ENCODE measurements at regions not wholly inside any gene's neighbourhood (a gene's known extent, or its start where the extent isn't known, plus 50 kb on each side); places are given as distances from the start of the nearest gene placed in this dataset.

GRCh38 chr10:64501807-64502206 lies 980.6 kb downstream of the REEP3 start:
- DNase-seq (ENCODE audit: low read depth), result no peak
- Histone ChIP-seq H3K4me3 (ENCODE audit: low read depth, low read length) (no peak overlapping the region), H3K36me3 (ENCODE audit: control insufficient read depth, insufficient read depth, low read length) (no peaks in the 10 kb centered on the region), H3K27me3 (ENCODE audit: control insufficient read depth, insufficient read depth, low read length) (no peaks in the 10 kb centered on the region)
- FAIRE-seq, result no peak
- TF ChIP-seq, protein P1, sequence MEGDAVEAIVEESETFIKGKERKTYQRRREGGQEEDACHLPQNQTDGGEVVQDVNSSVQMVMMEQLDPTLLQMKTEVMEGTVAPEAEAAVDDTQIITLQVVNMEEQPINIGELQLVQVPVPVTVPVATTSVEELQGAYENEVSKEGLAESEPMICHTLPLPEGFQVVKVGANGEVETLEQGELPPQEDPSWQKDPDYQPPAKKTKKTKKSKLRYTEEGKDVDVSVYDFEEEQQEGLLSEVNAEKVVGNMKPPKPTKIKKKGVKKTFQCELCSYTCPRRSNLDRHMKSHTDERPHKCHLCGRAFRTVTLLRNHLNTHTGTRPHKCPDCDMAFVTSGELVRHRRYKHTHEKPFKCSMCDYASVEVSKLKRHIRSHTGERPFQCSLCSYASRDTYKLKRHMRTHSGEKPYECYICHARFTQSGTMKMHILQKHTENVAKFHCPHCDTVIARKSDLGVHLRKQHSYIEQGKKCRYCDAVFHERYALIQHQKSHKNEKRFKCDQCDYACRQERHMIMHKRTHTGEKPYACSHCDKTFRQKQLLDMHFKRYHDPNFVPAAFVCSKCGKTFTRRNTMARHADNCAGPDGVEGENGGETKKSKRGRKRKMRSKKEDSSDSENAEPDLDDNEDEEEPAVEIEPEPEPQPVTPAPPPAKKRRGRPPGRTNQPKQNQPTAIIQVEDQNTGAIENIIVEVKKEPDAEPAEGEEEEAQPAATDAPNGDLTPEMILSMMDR (IDR thresholded peaks at IDR 0.05; ENCODE audit: insufficient read depth, low read length, severe bottlenecking), result no peak

DNA sequence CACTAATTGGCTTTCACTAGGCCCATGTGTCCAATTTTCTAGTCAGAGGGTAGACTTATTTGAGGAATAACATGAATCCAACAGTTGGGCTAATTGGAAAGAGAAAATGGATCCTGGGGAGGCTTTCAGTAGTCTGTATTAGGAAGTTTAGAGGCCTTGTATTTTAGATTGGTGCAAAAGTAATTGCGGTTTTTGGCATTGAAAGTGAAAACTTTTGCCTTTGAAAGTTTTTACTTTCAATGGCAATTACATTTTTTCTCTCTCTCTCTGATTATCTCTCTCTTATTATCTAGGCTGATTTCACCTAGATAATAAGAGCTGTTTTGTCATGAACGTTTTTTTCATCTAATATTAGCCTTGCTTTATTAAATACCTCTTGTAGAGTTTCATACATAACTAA lies 981.7 kb downstream of the REEP3 start:
- DNase-seq (ENCODE audit: low read depth) (no peak), FAIRE-seq (no peak)
- TF ChIP-seq, protein P1 (IDR thresholded peaks at IDR 0.05; ENCODE audit: insufficient read depth, low read length, severe bottlenecking), result no peak
- Histone ChIP-seq H3K27me3 (ENCODE audit: control insufficient read depth, insufficient read depth, low read length) (no peaks in the 10 kb centered on the region), H3K36me3 (ENCODE audit: control insufficient read depth, insufficient read depth, low read length) (no peaks in the 10 kb centered on the region), H3K4me3 (ENCODE audit: low read depth, low read length) (no peak overlapping the region)

- Histone ChIP-seq H3K4me3 (ENCODE audit: low read depth, low read length) (no peak overlapping the region), H3K36me3 (ENCODE audit: control insufficient read depth, insufficient read depth, low read length) (no peaks in the 10 kb centered on the region), H3K27me3 (ENCODE audit: control insufficient read depth, insufficient read depth, low read length) (no peaks in the 10 kb centered on the region)
- FAIRE-seq, result no peak
- TF ChIP-seq, protein P1 (IDR thresholded peaks at IDR 0.05; ENCODE audit: insufficient read depth, low read length, severe bottlenecking), result no peak
- DNase-seq (ENCODE audit: low read depth), result no peak
Measured at GRCh38 chr10:64503429-64503828, 982.2 kb downstream of the REEP3 start.

DNA sequence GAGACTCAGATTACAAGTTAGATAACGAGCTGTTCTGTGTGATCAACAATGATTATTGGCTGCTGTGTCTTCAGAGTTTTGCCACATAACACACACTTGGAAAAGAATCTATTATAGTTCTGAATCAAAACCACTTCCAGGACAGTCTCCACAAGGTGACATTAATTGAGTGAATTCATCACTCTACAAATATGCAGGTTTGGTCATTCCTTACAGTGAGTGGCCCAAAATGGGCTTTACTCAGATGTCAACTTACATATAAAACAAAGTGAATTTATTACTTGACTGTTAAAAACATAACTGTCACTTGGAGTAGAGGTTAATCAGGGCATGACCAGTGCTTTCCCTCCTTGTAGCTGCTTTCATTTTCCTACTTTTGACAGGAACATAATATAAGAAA lies 984.3 kb downstream of the REEP3 start:
- no peaks in the 10 kb centered on the region for H3K36me3 ChIP-seq (ENCODE audit: control insufficient read depth, insufficient read depth, low read length)
- DNase-seq (ENCODE audit: low read depth), result no peak
- no peaks in the 10 kb centered on the region for H3K27me3 ChIP-seq (ENCODE audit: control insufficient read depth, insufficient read depth, low read length)
- no peak overlapping the region for H3K4me3 ChIP-seq (ENCODE audit: low read depth, low read length)
- no peak for FAIRE-seq
- TF ChIP-seq, protein P1 (IDR thresholded peaks at IDR 0.05; ENCODE audit: insufficient read depth, low read length, severe bottlenecking), result no peak

- H3K4me3 ChIP-seq (ENCODE audit: low read depth, low read length), result no peak overlapping the region
- no peaks in the 10 kb centered on the region for H3K36me3 ChIP-seq (ENCODE audit: control insufficient read depth, insufficient read depth, low read length)
- DNase-seq (ENCODE audit: low read depth) (no peak), FAIRE-seq (no peak)
- no peaks in the 10 kb centered on the region for H3K27me3 ChIP-seq (ENCODE audit: control insufficient read depth, insufficient read depth, low read length)
- TF ChIP-seq, protein P1 (IDR thresholded peaks at IDR 0.05; ENCODE audit: insufficient read depth, low read length, severe bottlenecking), result no peak
Measured at GRCh38 chr10:64506963-64507362, 985.8 kb downstream of the REEP3 start.

DNA sequence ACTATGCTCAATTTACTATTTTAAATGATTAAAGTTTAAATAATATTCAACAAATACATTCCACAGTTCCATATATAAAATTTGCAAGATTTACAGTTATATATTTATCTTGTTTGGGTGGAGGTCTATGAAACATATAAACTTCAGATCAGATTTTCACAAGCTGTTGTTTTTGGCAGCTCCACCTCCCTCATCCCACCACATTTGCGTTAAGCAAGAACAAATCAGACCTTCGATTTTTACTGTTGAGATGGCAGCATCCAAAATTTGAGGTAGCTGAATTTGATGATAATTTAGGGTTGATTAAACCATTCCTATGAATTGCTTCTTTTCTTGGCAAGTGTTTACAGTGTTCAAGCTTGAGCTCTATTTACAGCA lies 986.4 kb downstream of the REEP3 start:
- DNase-seq (ENCODE audit: low read depth), result no peak
- TF ChIP-seq, protein P1 (IDR thresholded peaks at IDR 0.05; ENCODE audit: insufficient read depth, low read length, severe bottlenecking), result no peak
- FAIRE-seq, result no peak
- Histone ChIP-seq H3K4me3 (ENCODE audit: low read depth, low read length) (no peak overlapping the region), H3K27me3 (ENCODE audit: control insufficient read depth, insufficient read depth, low read length) (no peaks in the 10 kb centered on the region), H3K36me3 (ENCODE audit: control insufficient read depth, insufficient read depth, low read length) (no peaks in the 10 kb centered on the region)

Measured in bronchial epithelial cell (primary cell).